B cell (primary cell): ENCODE measurements at regions not wholly inside any gene's neighbourhood (a gene's known extent, or its start where the extent isn't known, plus 50 kb on each side); places are given as distances from the start of the nearest gene placed in this dataset.
"Not testable (repeated sequence)": the region's sequence is repeated elsewhere in the genome, so short reads cannot be mapped to it uniquely, and the experiment has no call there.

Source experiments
- CTCF ChIP-seq: fragments of 200-600 bp; IDR thresholded peaks from one replicate; pipeline ENCODE4 v1.8.0; 2022; ENCODE audit warnings: antibody characterized with exemption, mild to moderate bottlenecking
- EZH2 ChIP-seq: IDR thresholded peaks from 2 replicates; pipeline ENCODE4 v1.6.1; 2012; ENCODE audit warnings: borderline replicate concordance, low read depth, mild to moderate bottlenecking, moderate library complexity, low read length; ENCODE audit not compliant: insufficient read depth, poor library complexity, severe bottlenecking

- not testable (repeated sequence) for TF ChIP-seq CTCF, EZH2
These were observed 4022.1 kb upstream of the TPTE start for GRCh38 chr21:6499128-6499826.
